T-cell (primary cell): ENCODE measurements at regions not wholly inside any gene's neighbourhood (a gene's known extent, or its start where the extent isn't known, plus 50 kb on each side); places are given as distances from the start of the nearest gene placed in this dataset.

Experiments
- ATAC-seq, 4 experiments: fragments of 200-7000 bp in 3 of 4; fragments of 150-1000 bp in 1 of 4; cut with Tn5 transposase; replicated peaks in 1 of 4; 1 replicate in 3 of 4; 2 replicates in 1 of 4; pipeline ENCODE4 v1.10.0; 2021; ENCODE audit warnings: moderate library complexity in 3 of 4, mild to moderate bottlenecking in 2 of 4, moderate number of reproducible peaks in 1 of 4
- CTCF ChIA-PET, 2 donors: fragments of 300-600 bp; sonication (Branson Sonifier 250); formaldehyde crosslinking; loops; one replicate each; lab custom pipeline; 2022; ENCODE audit warnings: antibody characterized with exemption in 2 of 2; lab: Charles Lee
- POLR2A ChIA-PET, 2 donors: fragments of 300-600 bp; sonication (Branson Sonifier 250); formaldehyde crosslinking; loops; one replicate each; lab custom pipeline; 2022; ENCODE audit warnings: antibody characterized with exemption in 2 of 2; lab: Charles Lee
- DNase-seq, 35 experiments: peaks; one replicate each; pipeline versions ENCODE4 v3.0.0 to v3.0.0-alpha.2; 2013 to 2023
- H3K27ac ChIP-seq: one replicate; pipeline ENCODE4 v1.5.1; 2013; ENCODE audit warnings: low read length
- H3K27me3 ChIP-seq, 2 experiments: replicated peaks in 1 of 2; 1 replicate in 1 of 2; 2 replicates in 1 of 2; pipeline versions ENCODE4 v1.6.1 to v1.7.0; 2013; ENCODE audit warnings: low read length in 1 of 2, mixed read lengths in 1 of 2; ENCODE audit not compliant: control insufficient read depth in 2 of 2, insufficient read depth in 2 of 2; ENCODE audit errors: extremely low read depth in 1 of 2
- H3K36me3 ChIP-seq, 2 donors: 1 replicate in 1 of 2; 2 replicates in 1 of 2; pipeline versions ENCODE4 v1.6.1 to v1.7.0; 2013; ENCODE audit warnings: low read length in 1 of 2; ENCODE audit not compliant: control insufficient read depth in 2 of 2, insufficient read depth in 1 of 2; ENCODE audit errors: extremely low read depth in 1 of 2
- H3K4me1 ChIP-seq, 2 experiments: 1 replicate in 1 of 2; 2 replicates in 1 of 2; pipeline versions ENCODE4 v1.6.1 to v1.7.0; 2013; ENCODE audit warnings: low read length in 2 of 2, mixed read lengths in 1 of 2; ENCODE audit not compliant: insufficient read depth in 2 of 2, control insufficient read depth in 1 of 2; ENCODE audit errors: extremely low read depth in 1 of 2
- H3K4me3 ChIP-seq, 2 donors: 1 replicate in 1 of 2; 2 replicates in 1 of 2; pipeline versions ENCODE4 v1.5.1 to v1.7.0; 2013; ENCODE audit warnings: mild to moderate bottlenecking in 2 of 2, low read length in 1 of 2, moderate library complexity in 1 of 2; ENCODE audit not compliant: control insufficient read depth in 1 of 2; ENCODE audit errors: extremely low read depth in 1 of 2
- H3K9me3 ChIP-seq: 2 replicates; pipeline ENCODE4 v1.7.0; 2013
- H3K27ac Mint-ChIP-seq, 2 donors: one replicate each; pipeline ENCODE4 v1.8.0; 2020 to 2021; ENCODE audit warnings: mild to moderate bottlenecking in 2 of 2, mixed read lengths in 2 of 2
- H3K27me3 Mint-ChIP-seq, 2 donors: one replicate each; pipeline ENCODE4 v1.8.0; 2021 to 2022; ENCODE audit warnings: mixed read lengths in 2 of 2
- H3K36me3 Mint-ChIP-seq: one replicate; pipeline ENCODE4 v1.8.0; 2021; ENCODE audit warnings: mixed read lengths
- H3K4me1 Mint-ChIP-seq, 3 donors: one replicate each; pipeline ENCODE4 v1.8.0; 2020 to 2022; ENCODE audit warnings: mixed read lengths in 3 of 3, mild to moderate bottlenecking in 1 of 3
- H3K4me3 Mint-ChIP-seq, 3 donors: one replicate each; pipeline ENCODE4 v1.8.0; 2020 to 2022; ENCODE audit warnings: mild to moderate bottlenecking in 3 of 3, mixed read lengths in 3 of 3, moderate library complexity in 3 of 3
- H3K9me3 Mint-ChIP-seq, 3 donors: one replicate each; pipeline ENCODE4 v1.8.0; 2020 to 2022; ENCODE audit warnings: mixed read lengths in 3 of 3

GRCh38 chr4:176014583-176015108 is 51.0 kb upstream of the WDR17 start:
- Mint-ChIP-seq H3K9me3 (no peaks in the 10 kb centered on the region), H3K27ac (no peak overlapping the region), H3K27me3 (no peaks in the 10 kb centered on the region), H3K4me3 (no peak overlapping the region), H3K4me1 (no peaks in the 10 kb centered on the region), H3K36me3 (no peaks in the 10 kb centered on the region)
- no peaks in the 10 kb centered on the region for H3K36me3 ChIP-seq
- H3K27ac ChIP-seq: no peak overlapping the region
- ATAC-seq (no peak), DNase-seq (no peak)
- no peak overlapping the region for H3K4me3 ChIP-seq
- POLR2A ChIA-PET: no interaction called here
- H3K4me1 ChIP-seq: no peaks in the 10 kb centered on the region
- H3K9me3 ChIP-seq: no peaks in the 10 kb centered on the region
- CTCF ChIA-PET: interaction anchor here (0.6 to 0.9 kb wide), 2 partner anchors 326 to 624 kb away, joined by 3 read pairs; no protein-coding TSS in a partner anchor
- H3K27me3 ChIP-seq: peaks cover 0 to 6% of the 10 kb centered on the region in 2 experiments
